Tibial artery (tissue), 4 donors: ENCODE measurements at regions not wholly inside any gene's neighbourhood (a gene's known extent, or its start where the extent isn't known, plus 50 kb on each side); places are given as distances from the start of the nearest gene placed in this dataset.

ENCODE experiments used
- DNase-seq, 2 donors: peaks; one replicate each; pipeline ENCODE4 v3.0.0-alpha.2; 2019
- H3K27ac ChIP-seq, 2 donors: fragments of 200-600 bp; sonication (generic) in 1 of 2; 1 replicate in 1 of 2; 2 replicates in 1 of 2; pipeline ENCODE4 v1.5.1; 2018 to 2019; ENCODE audit warnings: mild to moderate bottlenecking in 1 of 2
- H3K27me3 ChIP-seq, 2 donors: fragments of 200-600 bp; sonication (generic) in 1 of 2; one replicate each; pipeline versions ENCODE4 v1.5.1 to v1.6.0; 2016 to 2019
- H3K36me3 ChIP-seq, 3 donors: fragments of 200-600 bp; sonication (generic) in 2 of 3; one replicate each; pipeline ENCODE4 v1.5.1; 2016 to 2019; ENCODE audit warnings: mild to moderate bottlenecking in 2 of 3
- H3K4me1 ChIP-seq, 4 donors: fragments of 200-600 bp; sonication (generic) in 2 of 4; 1 replicate in 3 of 4; 2 replicates in 1 of 4; pipeline ENCODE4 v1.5.1; 2016 to 2019
- H3K4me3 ChIP-seq, 2 donors: fragments of 200-600 bp; sonication (generic) in 1 of 2; 1 replicate in 1 of 2; 2 replicates in 1 of 2; pipeline ENCODE4 v1.5.1; 2018 to 2019; ENCODE audit warnings: mild to moderate bottlenecking in 2 of 2
- H3K9me3 ChIP-seq, 3 donors: fragments of 200-600 bp; sonication (generic) in 1 of 3; one replicate each; pipeline ENCODE4 v1.5.1; 2016 to 2019
- CTCF ChIP-seq, 2 experiments: fragments of 200-600 bp in 1 of 2; fragments of 450-650 bp in 1 of 2; IDR thresholded peaks; one replicate each; pipeline ENCODE4 v1.5.1; 2017 to 2019; ENCODE audit warnings: antibody characterized with exemption in 2 of 2, mild to moderate bottlenecking in 1 of 2, moderate library complexity in 1 of 2
- intact Hi-C: fragments of 100-400 bp; cut with DNase I; formaldehyde crosslinking; loops from one replicate; pipeline ENCODE4 v1.15.0; 2023; ENCODE audit warnings: low total_unique reads

GRCh38 chrX:45799576-45799975 lies 598.9 kb upstream of the DIPK2B start:
- DNase-seq, result no peak
- no peak for TF ChIP-seq CTCF (IDR thresholded peaks at IDR 0.05)
- peaks cover 0 to 22% (median 2%) of the 10 kb centered on the region in 4 donors for H3K4me1 ChIP-seq
- intact Hi-C loops, result no loop called here
- H3K4me3 ChIP-seq, result no peak overlapping the region
- no peaks in the 10 kb centered on the region for H3K36me3 ChIP-seq
- H3K27me3 ChIP-seq, result no peaks in the 10 kb centered on the region
- H3K9me3 ChIP-seq, result no peaks in the 10 kb centered on the region
- H3K27ac ChIP-seq, result peak overlapping the region in 1 of 2 donors; percentile 35

GRCh38 chrX:45795546-45795945 lies 594.9 kb upstream of the DIPK2B start:
- no peak for TF ChIP-seq CTCF (IDR thresholded peaks at IDR 0.05)
- no peak overlapping the region for H3K27ac ChIP-seq
- H3K27me3 ChIP-seq, result no peaks in the 10 kb centered on the region
- no peaks in the 10 kb centered on the region for H3K36me3 ChIP-seq
- H3K4me1 ChIP-seq, result peaks cover 0 to 25% (median 2%) of the 10 kb centered on the region in 4 donors
- H3K9me3 ChIP-seq, result no peaks in the 10 kb centered on the region
- DNase-seq, result no peak
- intact Hi-C loops, result no loop called here
- H3K4me3 ChIP-seq, result no peak overlapping the region

GRCh38 chrX:45794995-45795337 lies 594.3 kb upstream of the DIPK2B start:
- H3K9me3 ChIP-seq, result no peaks in the 10 kb centered on the region
- intact Hi-C loops, result no loop called here
- no peak for TF ChIP-seq CTCF (IDR thresholded peaks at IDR 0.05)

GRCh38 chrX:45794323-45794994 lies 593.8 kb upstream of the DIPK2B start:
- Histone ChIP-seq H3K36me3 (no peaks in the 10 kb centered on the region), H3K4me3 (no peak overlapping the region), H3K4me1 (peaks cover 0 to 27% (median 1%) of the 10 kb centered on the region in 4 donors), H3K27ac (peak overlapping the region; percentile 33 to 47), H3K9me3 (no peaks in the 10 kb centered on the region), H3K27me3 (no peaks in the 10 kb centered on the region)
- intact Hi-C loops, result no loop called here
- DNase-seq, result no peak
- TF ChIP-seq CTCF (IDR thresholded peaks at IDR 0.05), result no peak

More at GRCh38 chrX:45794995-45795337, 594.3 kb upstream of the DIPK2B start:
- Histone ChIP-seq H3K36me3 (no peaks in the 10 kb centered on the region), H3K4me1 (peaks cover 0 to 27% (median 2%) of the 10 kb centered on the region in 4 donors), H3K4me3 (no peak overlapping the region), H3K27ac (peak overlapping the region in 1 of 2 donors; percentile 33), H3K27me3 (no peaks in the 10 kb centered on the region)
- DNase-seq, result no peak

- Histone ChIP-seq H3K27ac (peak overlapping the region in 1 of 2 donors; percentile 33), H3K4me1 (peaks cover 0 to 15% (median 3%) of the 10 kb centered on the region in 4 donors), H3K9me3 (no peaks in the 10 kb centered on the region), H3K27me3 (no peaks in the 10 kb centered on the region), H3K4me3 (no peak overlapping the region), H3K36me3 (no peaks in the 10 kb centered on the region)
- DNase-seq, result no peak
- intact Hi-C loops, result no loop called here
- no peak for TF ChIP-seq CTCF (IDR thresholded peaks at IDR 0.05)
Measured at GRCh38 chrX:45788941-45789348, 588.3 kb upstream of the DIPK2B start.
